ENCODE measurements at regions not wholly inside any gene's neighbourhood (a gene's known extent, or its start where the extent isn't known, plus 50 kb on each side); places are given as distances from the start of the nearest gene placed in this dataset.
A peak's percentile ranks its signal among the peaks of the same experiment; 100 is the strongest.

GRCh38 chr6:137761487-137761886 is 105.6 kb upstream of the TNFAIP3 start:
- ChIA-PET POLR2A (ENCODE audit: low non-redundant PET) (no interaction called here), CTCF (interaction anchor here (0.6 kb wide), 1 partner anchor 118 kb away, joined by 3 read pairs; no protein-coding TSS in a partner anchor)
- no peak for DNase-seq (ENCODE audit: low spot score)
- TF ChIP-seq CTCF (conservative IDR thresholded peaks at IDR 0.05; ENCODE audit: low read depth): no peak
- H3K27ac ChIP-seq: no peak overlapping the region

GRCh38 chr6:137762168-137763090 is 104.6 kb upstream of the TNFAIP3 start:
- TF ChIP-seq CTCF (conservative IDR thresholded peaks at IDR 0.05; ENCODE audit: low read depth): no peak
- POLR2A ChIA-PET (ENCODE audit: low non-redundant PET): no interaction called here
- CTCF ChIA-PET: no interaction called here
- H3K27ac ChIP-seq: no peak overlapping the region
- no peak for DNase-seq (ENCODE audit: low spot score)

DNA sequence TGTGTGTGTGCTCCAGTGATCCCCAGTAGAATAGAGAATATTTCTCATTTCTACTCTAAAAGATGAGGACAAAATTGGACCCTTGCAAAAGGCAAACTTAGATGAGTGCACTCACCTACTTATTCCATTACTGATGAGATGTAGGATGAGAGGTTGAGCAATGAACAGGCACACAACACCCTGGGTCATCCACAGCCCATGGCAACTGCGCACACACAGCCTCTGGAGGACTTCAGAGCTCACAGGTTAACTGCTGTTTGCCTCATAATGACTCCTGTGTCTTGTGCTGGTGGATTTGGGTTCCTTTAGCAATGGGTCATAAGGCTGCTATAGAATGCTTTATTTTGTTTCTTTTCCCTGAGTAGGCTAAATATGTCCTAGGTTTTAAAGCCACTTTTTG is 103.6 kb upstream of the TNFAIP3 start:
- no peak for DNase-seq (ENCODE audit: low spot score)
- ChIA-PET CTCF (no interaction called here), POLR2A (ENCODE audit: low non-redundant PET) (no interaction called here)
- no peak overlapping the region for H3K27ac ChIP-seq
- TF ChIP-seq CTCF (conservative IDR thresholded peaks at IDR 0.05; ENCODE audit: low read depth): no peak

DNA sequence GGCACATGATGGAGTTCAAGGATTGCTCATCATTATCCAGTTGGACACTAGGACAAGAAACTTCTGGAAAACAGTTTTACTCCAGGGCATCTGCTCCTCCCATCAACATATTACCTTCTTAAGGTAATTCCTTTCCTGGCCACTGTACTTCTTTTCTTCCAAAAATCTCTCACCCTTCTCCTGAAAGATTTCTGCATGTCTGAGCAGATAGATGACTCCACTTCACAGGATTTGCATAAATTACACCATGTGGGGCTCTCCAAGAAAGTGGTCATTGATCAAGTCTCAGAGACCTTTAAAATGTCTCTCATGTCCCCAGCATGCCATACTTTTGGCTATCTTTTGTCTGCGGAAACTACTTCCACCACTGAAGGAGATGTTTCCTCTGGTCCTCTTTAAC is 103.2 kb upstream of the TNFAIP3 start:
- CTCF ChIA-PET: no interaction called here
- POLR2A ChIA-PET (ENCODE audit: low non-redundant PET): no interaction called here
- no peak overlapping the region for H3K27ac ChIP-seq
- DNase-seq (ENCODE audit: low spot score): peak; percentile 12
- no peak for TF ChIP-seq CTCF (conservative IDR thresholded peaks at IDR 0.05; ENCODE audit: low read depth)

DNA sequence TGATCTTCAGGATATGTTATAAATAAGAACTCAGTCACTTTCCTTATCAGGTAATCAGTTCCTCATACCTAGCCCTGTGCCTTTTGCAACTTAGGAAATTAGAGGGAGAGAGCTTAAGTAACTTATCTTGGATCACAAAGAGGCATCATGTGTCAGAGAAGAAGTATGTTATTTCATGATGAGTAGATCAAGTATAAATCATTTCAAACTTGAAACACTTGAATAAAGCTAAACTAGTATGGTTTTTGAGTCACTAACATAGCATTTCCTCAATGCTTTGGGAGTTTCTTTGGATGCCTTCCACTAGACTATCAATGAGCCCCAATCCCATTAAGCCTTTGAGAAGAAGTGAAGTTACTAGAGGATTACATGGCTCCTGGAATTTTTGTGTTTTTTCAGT is 102.6 kb upstream of the TNFAIP3 start:
- no peak for TF ChIP-seq CTCF (conservative IDR thresholded peaks at IDR 0.05; ENCODE audit: low read depth)
- CTCF ChIA-PET: interaction anchor here (0.6 kb wide), 1 partner anchor 34 kb away, joined by 3 read pairs; no protein-coding TSS in a partner anchor
- POLR2A ChIA-PET (ENCODE audit: low non-redundant PET): no interaction called here
- peak; percentile 68 for DNase-seq (ENCODE audit: low spot score)
- no peak overlapping the region for H3K27ac ChIP-seq

DNA sequence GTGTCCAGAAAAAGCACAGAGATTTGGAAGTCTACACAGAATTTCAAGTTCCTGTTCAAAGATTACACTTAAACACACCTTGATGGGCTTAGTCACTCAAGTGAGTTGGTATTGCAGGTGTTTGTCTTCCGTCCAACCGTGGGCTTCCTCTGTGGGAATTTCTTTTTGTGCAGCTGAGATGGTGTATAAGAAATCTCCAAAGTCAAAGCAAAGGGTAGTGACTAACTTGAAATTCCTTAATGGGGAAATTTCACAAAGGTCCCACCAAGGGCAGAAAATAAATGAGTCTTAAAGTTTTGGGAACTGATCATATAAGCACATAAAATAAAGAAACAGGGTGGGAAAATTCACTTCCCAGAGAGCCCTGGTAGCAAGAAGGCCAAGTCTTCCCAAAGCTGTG is 102.0 kb upstream of the TNFAIP3 start:
- TF ChIP-seq CTCF (conservative IDR thresholded peaks at IDR 0.05; ENCODE audit: low read depth): no peak
- ChIA-PET POLR2A (ENCODE audit: low non-redundant PET) (no interaction called here), CTCF (interaction anchor here (0.6 to 0.7 kb wide), 2 partner anchors 35 to 279 kb away, joined by 3 to 4 read pairs; no protein-coding TSS in a partner anchor)
- no peak overlapping the region for H3K27ac ChIP-seq
- DNase-seq (ENCODE audit: low spot score): peak; percentile 15

Measured in RWPE1 (cell line).